ENCODE measurements at regions not wholly inside any gene's neighbourhood (a gene's known extent, or its start where the extent isn't known, plus 50 kb on each side); places are given as distances from the start of the nearest gene placed in this dataset.

- TF ChIP-seq CHD1 (IDR thresholded peaks at IDR 0.05; ENCODE audit: low read depth, low read length) (no peak), BACH1 (IDR thresholded peaks at IDR 0.05; ENCODE audit: low read length) (no peak), EZH2 (IDR thresholded peaks at IDR 0.05; ENCODE audit: low read depth, low read length, severe bottlenecking) (no peak), TAF1 (IDR thresholded peaks at IDR 0.05; ENCODE audit: low read depth, low read length) (no peak), RBBP5 (IDR thresholded peaks at IDR 0.05; ENCODE audit: borderline replicate concordance, low read depth, low read length) (no peak), SP2 (IDR thresholded peaks at IDR 0.05; ENCODE audit: low read length) (no peak)
Measured at GRCh38 chr2:164055623-164056022, 319.8 kb upstream of the FIGN start (continued).

Measured in H1 (cell line).